ENCODE measurements at regions not wholly inside any gene's neighbourhood (a gene's known extent, or its start where the extent isn't known, plus 50 kb on each side); places are given as distances from the start of the nearest gene placed in this dataset.

GRCh38 chr9:87278971-87279733, 218.5 kb upstream of the DAPK1 start:
- no peak for DNase-seq (ENCODE audit: low read depth in 2 of 2)

GRCh38 chr9:87280421-87280820, 217.2 kb upstream of the DAPK1 start:
- peak; percentile 84 to 89 for DNase-seq (ENCODE audit: low read depth in 2 of 2)

GRCh38 chr9:87282538-87282937, 215.1 kb upstream of the DAPK1 start:
- DNase-seq (ENCODE audit: low read depth in 2 of 2), result no peak

- no peak for DNase-seq (ENCODE audit: low read depth in 2 of 2)
Observed at GRCh38 chr9:87283585-87283984, 214.1 kb upstream of the DAPK1 start.

- no peak for DNase-seq (ENCODE audit: low read depth in 2 of 2)
Observed at GRCh38 chr9:87285183-87285850, 212.3 kb upstream of the DAPK1 start.

- no peak for DNase-seq (ENCODE audit: low read depth in 2 of 2)
Observed at GRCh38 chr9:87286506-87286905, 211.2 kb upstream of the DAPK1 start.

- peak; percentile 96 to 97 for DNase-seq (ENCODE audit: low read depth in 2 of 2)
Observed at GRCh38 chr9:87290241-87291052, 207.2 kb upstream of the DAPK1 start.

- DNase-seq (ENCODE audit: low read depth in 2 of 2), result no peak
Observed at GRCh38 chr9:87292449-87293191, 205.0 kb upstream of the DAPK1 start.

- no peak for DNase-seq (ENCODE audit: low read depth in 2 of 2)
Observed at GRCh38 chr9:87294126-87294525, 203.5 kb upstream of the DAPK1 start.

GRCh38 chr9:87300915-87301314, 196.8 kb upstream of the DAPK1 start:
- no peak for DNase-seq (ENCODE audit: low read depth in 2 of 2)

GRCh38 chr9:87301371-87301770, 196.3 kb upstream of the DAPK1 start:
- DNase-seq (ENCODE audit: low read depth in 2 of 2), result no peak

GRCh38 chr9:87305151-87305550, 192.5 kb upstream of the DAPK1 start:
- no peak for DNase-seq (ENCODE audit: low read depth in 2 of 2)

GRCh38 chr9:87306006-87306405, 191.7 kb upstream of the DAPK1 start:
- no peak for DNase-seq (ENCODE audit: low read depth in 2 of 2)

- DNase-seq (ENCODE audit: low read depth in 2 of 2), result no peak
Observed at GRCh38 chr9:87307848-87308247, 189.8 kb upstream of the DAPK1 start.

- no peak for DNase-seq (ENCODE audit: low read depth in 2 of 2)
Observed at GRCh38 chr9:87309236-87309635, 188.4 kb upstream of the DAPK1 start.

- no peak for DNase-seq (ENCODE audit: low read depth in 2 of 2)
Observed at GRCh38 chr9:87310827-87311523, 186.7 kb upstream of the DAPK1 start.

- DNase-seq (ENCODE audit: low read depth in 2 of 2), result no peak
Observed at GRCh38 chr9:87319656-87320055, 178.0 kb upstream of the DAPK1 start.

GRCh38 chr9:87320146-87320884, 177.4 kb upstream of the DAPK1 start:
- DNase-seq (ENCODE audit: low read depth in 2 of 2), result no peak

GRCh38 chr9:87322840-87323635, 174.6 kb upstream of the DAPK1 start:
- DNase-seq (ENCODE audit: low read depth in 2 of 2), result peak in 1 of 2 experiments; percentile 49

GRCh38 chr9:87323928-87324327, 173.7 kb upstream of the DAPK1 start:
- no peak for DNase-seq (ENCODE audit: low read depth in 2 of 2)

All from fibroblast of skin of left biceps (primary cell).